ENCODE measurements at regions not wholly inside any gene's neighbourhood (a gene's known extent, or its start where the extent isn't known, plus 50 kb on each side); places are given as distances from the start of the nearest gene placed in this dataset.
"Not testable (repeated sequence)": the region's sequence is repeated elsewhere in the genome, so short reads cannot be mapped to it uniquely, and the experiment has no call there.

DNA sequence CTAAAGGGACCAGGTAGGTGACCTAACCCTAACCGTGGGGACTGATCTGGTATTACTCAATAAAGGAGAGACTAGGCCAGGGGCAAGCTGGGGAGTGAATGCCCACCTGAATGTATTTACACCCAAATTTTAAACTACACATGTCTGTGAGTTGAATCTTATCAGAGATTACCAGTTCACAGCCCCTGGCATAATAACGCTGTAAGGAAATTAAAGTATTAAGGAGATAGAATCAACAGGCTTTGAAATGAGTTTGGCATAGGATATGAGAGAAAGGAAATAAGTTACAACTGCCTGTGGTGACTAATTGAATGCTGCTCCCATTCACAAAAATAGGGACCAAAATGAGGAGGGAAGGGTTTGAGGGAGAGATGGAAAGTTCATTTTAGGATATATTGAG is 593.3 kb downstream of the CSNK1G3 start:
- no peaks in the 10 kb centered on the region for H3K4me1 ChIP-seq (ENCODE audit: control insufficient read depth in 1 of 2, insufficient read depth in 2 of 2, low read length in 2 of 2)
- H3K36me3 ChIP-seq (ENCODE audit: control insufficient read depth in 1 of 2, insufficient read depth in 2 of 2, low read length in 2 of 2) = no peaks in the 10 kb centered on the region
- H3K27me3 ChIP-seq (ENCODE audit: low read depth, low read length) = no peaks in the 10 kb centered on the region
- no peak overlapping the region for H3K4me3 ChIP-seq (ENCODE audit: low read depth in 1 of 2, low read length in 2 of 2)
- H3K27ac ChIP-seq (ENCODE audit: low read length) = no peak overlapping the region
- no peaks in the 10 kb centered on the region for H3K9me3 ChIP-seq (ENCODE audit: control insufficient read depth in 1 of 2, low read length in 2 of 2)

DNA sequence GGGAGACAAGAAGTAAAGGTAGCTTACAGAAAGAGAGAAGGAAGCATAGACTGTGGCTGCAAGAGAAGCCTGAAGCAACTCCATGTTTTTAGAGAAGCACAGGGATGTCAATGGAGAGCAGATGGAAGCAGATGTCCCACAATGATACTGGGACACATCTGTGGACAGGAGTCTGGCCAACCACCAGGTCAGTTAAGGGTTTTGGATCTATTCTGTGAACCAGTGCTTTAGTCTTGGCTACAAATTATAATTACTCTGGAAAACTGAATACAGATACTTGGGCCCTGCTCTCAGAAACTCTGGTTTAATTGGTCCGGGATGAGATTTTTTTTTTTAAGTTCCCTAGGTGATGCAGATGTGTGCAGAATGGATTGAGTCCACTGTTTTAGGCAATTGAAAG is 592.8 kb downstream of the CSNK1G3 start:
- Histone ChIP-seq H3K4me1 (ENCODE audit: control insufficient read depth in 1 of 2, insufficient read depth in 2 of 2, low read length in 2 of 2) (no peaks in the 10 kb centered on the region), H3K27me3 (ENCODE audit: low read depth, low read length) (no peaks in the 10 kb centered on the region), H3K27ac (ENCODE audit: low read length) (no peak overlapping the region), H3K9me3 (ENCODE audit: control insufficient read depth in 1 of 2, low read length in 2 of 2) (no peaks in the 10 kb centered on the region), H3K4me3 (ENCODE audit: low read depth in 1 of 2, low read length in 2 of 2) (no peak overlapping the region), H3K36me3 (ENCODE audit: control insufficient read depth in 1 of 2, insufficient read depth in 2 of 2, low read length in 2 of 2) (no peaks in the 10 kb centered on the region)

DNA sequence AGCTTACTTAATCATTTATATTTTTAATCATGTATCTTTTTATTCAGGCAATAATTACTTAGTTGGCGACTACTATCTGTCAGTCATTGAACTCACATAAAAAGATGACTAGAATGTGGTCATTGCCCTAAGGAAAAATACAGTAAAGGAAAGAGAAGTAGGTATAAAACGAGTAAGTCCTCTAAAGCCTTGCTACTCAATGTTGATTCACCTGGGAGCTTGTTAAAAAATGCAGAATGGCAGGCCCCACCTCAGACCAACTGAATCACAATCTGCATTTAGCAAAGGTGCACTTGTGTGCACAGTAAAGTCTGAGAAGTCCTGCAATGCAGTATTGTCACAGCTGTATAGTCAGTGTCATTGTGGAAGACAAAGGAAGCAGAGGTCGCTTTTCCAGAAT is 592.4 kb downstream of the CSNK1G3 start:
- Histone ChIP-seq H3K27me3 (ENCODE audit: low read depth, low read length) (no peaks in the 10 kb centered on the region), H3K9me3 (ENCODE audit: control insufficient read depth in 1 of 2, low read length in 2 of 2) (no peaks in the 10 kb centered on the region), H3K4me1 (ENCODE audit: control insufficient read depth in 1 of 2, insufficient read depth in 2 of 2, low read length in 2 of 2) (no peaks in the 10 kb centered on the region), H3K27ac (ENCODE audit: low read length) (no peak overlapping the region), H3K36me3 (ENCODE audit: control insufficient read depth in 1 of 2, insufficient read depth in 2 of 2, low read length in 2 of 2) (no peaks in the 10 kb centered on the region), H3K4me3 (ENCODE audit: low read depth in 1 of 2, low read length in 2 of 2) (no peak overlapping the region)

DNA sequence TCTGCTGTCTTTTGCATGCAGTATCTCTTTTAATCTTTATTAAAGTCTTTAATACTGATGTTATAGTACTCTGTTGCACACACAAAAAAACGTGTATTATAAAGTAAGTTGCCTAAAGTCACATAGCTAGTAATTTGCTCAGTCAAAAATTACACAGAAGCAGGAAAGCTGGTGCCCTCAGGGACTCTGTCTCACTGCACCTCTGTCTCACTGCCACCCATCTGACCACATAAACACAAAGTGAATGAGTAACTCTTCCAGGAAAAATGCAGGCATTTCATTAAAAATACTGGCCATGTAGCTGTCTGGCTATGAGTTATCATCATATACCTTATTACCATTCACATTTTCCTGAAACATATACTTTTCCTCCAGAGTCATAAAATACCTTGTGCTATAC is 591.7 kb downstream of the CSNK1G3 start:
- Histone ChIP-seq H3K36me3 (ENCODE audit: control insufficient read depth in 1 of 2, insufficient read depth in 2 of 2, low read length in 2 of 2) (no peaks in the 10 kb centered on the region), H3K27ac (ENCODE audit: low read length) (no peak overlapping the region), H3K27me3 (ENCODE audit: low read depth, low read length) (no peaks in the 10 kb centered on the region)

DNA sequence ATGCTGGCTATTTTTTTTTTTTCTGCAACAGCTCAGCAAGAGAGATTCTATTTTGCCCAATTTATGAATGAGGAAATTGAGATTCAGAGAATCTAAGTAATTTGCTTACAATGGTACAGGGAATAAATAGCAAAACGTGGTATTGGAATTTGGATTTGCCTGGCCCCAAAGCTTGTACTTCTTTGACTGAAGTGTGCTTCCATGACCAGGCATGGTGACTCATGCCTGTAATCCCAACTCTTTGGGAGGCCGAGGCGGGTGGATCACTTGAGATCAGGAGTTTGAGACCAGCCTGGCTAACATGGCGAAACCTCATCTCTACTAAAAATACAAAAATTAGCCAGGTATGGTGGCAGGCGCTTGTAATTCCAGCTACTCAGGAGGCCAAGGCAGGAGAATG is 591.1 kb downstream of the CSNK1G3 start:
- H3K4me1 ChIP-seq (ENCODE audit: control insufficient read depth in 1 of 2, insufficient read depth in 2 of 2, low read length in 2 of 2); H3K36me3 ChIP-seq (ENCODE audit: control insufficient read depth in 1 of 2, insufficient read depth in 2 of 2, low read length in 2 of 2); H3K4me3 ChIP-seq (ENCODE audit: low read depth in 1 of 2, low read length in 2 of 2); H3K27ac ChIP-seq (ENCODE audit: low read length); H3K27me3 ChIP-seq (ENCODE audit: low read depth, low read length); H3K9me3 ChIP-seq (ENCODE audit: control insufficient read depth in 1 of 2, low read length in 2 of 2): not testable (repeated sequence)

More for the DNA sequence above, 591.7 kb downstream of the CSNK1G3 start:
- Histone ChIP-seq H3K4me3 (ENCODE audit: low read depth in 1 of 2, low read length in 2 of 2) (no peak overlapping the region), H3K9me3 (ENCODE audit: control insufficient read depth in 1 of 2, low read length in 2 of 2) (no peaks in the 10 kb centered on the region), H3K4me1 (ENCODE audit: control insufficient read depth in 1 of 2, insufficient read depth in 2 of 2, low read length in 2 of 2) (no peaks in the 10 kb centered on the region)

DNA sequence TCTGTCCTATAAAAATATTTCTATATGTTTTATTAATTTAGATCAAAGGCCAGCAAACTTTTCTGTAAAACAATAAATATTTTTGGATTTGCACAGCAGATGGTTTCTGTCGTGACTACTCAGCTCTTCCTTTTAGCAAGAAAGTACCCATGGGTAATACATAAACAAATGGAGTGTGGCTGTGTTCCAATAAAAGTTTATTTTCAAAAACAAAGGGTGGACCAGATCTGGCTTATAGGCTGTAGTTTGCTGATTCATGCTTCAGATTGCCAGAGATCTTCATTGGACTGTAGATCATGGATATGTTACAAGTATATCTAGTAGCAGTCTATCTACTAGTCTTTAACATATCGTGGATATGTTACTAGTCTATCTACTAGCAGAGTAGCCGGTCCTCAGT is 590.5 kb downstream of the CSNK1G3 start:
- Histone ChIP-seq H3K9me3 (ENCODE audit: control insufficient read depth in 1 of 2, low read length in 2 of 2) (no peaks in the 10 kb centered on the region), H3K36me3 (ENCODE audit: control insufficient read depth in 1 of 2, insufficient read depth in 2 of 2, low read length in 2 of 2) (no peaks in the 10 kb centered on the region), H3K27me3 (ENCODE audit: low read depth, low read length) (no peaks in the 10 kb centered on the region), H3K27ac (ENCODE audit: low read length) (no peak overlapping the region), H3K4me3 (ENCODE audit: low read depth in 1 of 2, low read length in 2 of 2) (no peak overlapping the region), H3K4me1 (ENCODE audit: control insufficient read depth in 1 of 2, insufficient read depth in 2 of 2, low read length in 2 of 2) (no peaks in the 10 kb centered on the region)

DNA sequence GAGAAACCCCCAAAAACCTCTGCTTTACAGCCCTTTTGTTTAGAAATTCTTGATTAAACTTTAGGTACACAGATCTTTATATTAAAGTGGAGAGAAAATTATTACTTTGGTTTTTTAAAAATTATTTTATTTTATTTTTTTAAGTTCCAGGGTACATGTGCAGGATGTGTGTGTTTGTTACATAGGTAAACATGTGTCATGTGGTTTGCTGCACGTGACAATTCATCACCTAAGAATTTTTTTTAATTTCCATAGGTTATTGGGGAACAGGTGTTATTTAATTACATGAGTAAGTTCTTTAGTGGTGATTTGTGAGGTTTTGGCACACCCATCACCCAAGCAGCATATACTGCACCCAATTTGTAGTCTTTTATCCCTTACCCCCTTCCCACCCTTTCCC is 581.7 kb downstream of the CSNK1G3 start:
- H3K4me1 ChIP-seq (ENCODE audit: control insufficient read depth in 1 of 2, insufficient read depth in 2 of 2, low read length in 2 of 2) = no peaks in the 10 kb centered on the region
- H3K27ac ChIP-seq (ENCODE audit: low read length) = no peak overlapping the region
- H3K4me3 ChIP-seq (ENCODE audit: low read depth in 1 of 2, low read length in 2 of 2) = no peak overlapping the region
- H3K9me3 ChIP-seq (ENCODE audit: control insufficient read depth in 1 of 2, low read length in 2 of 2) = no peaks in the 10 kb centered on the region
- no peaks in the 10 kb centered on the region for H3K27me3 ChIP-seq (ENCODE audit: low read depth, low read length)
- no peaks in the 10 kb centered on the region for H3K36me3 ChIP-seq (ENCODE audit: control insufficient read depth in 1 of 2, insufficient read depth in 2 of 2, low read length in 2 of 2)

DNA sequence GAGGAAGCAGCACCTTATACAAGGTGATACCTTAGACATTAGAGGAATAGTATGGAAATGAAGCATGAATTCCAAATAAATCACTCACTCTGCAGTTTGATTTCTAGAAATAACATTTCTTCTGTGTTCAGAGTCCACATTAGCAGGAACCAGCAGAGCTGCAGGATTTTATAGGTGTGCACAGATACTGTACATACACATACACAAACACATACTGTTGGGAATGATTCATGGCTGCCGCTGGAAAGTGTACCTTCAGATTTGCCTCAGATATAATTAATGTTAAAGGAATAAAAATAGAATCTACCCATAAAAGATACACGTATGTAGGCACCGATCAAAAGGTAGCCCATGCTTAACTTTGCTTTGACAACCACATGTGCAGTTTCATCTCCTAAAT is 578.1 kb downstream of the CSNK1G3 start:
- no peaks in the 10 kb centered on the region for H3K27me3 ChIP-seq (ENCODE audit: low read depth, low read length)

DNA sequence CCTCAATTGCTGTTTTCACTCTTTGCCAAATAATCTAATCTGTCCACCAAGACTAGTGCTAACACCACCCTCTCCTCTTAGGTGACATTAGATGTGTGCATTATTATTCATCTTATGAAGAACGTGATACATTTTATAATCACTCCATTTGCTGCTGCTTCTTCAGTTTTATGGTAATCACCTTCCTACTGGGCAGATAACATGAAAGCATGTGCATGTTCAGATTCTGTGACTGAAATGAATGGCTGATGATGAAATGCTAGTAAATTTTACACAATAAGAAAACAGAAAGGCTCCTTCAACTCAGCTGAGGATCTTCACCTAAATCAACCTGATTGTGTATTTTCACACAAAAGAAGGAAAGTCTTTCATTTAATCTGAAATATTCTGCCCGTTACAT is 577.6 kb downstream of the CSNK1G3 start:
- H3K27ac ChIP-seq (ENCODE audit: low read length) = no peak overlapping the region
- no peaks in the 10 kb centered on the region for H3K27me3 ChIP-seq (ENCODE audit: low read depth, low read length)
- no peaks in the 10 kb centered on the region for H3K36me3 ChIP-seq (ENCODE audit: control insufficient read depth in 1 of 2, insufficient read depth in 2 of 2, low read length in 2 of 2)
- H3K4me1 ChIP-seq (ENCODE audit: control insufficient read depth in 1 of 2, insufficient read depth in 2 of 2, low read length in 2 of 2) = no peaks in the 10 kb centered on the region
- H3K4me3 ChIP-seq (ENCODE audit: low read depth in 1 of 2, low read length in 2 of 2) = no peak overlapping the region
- no peaks in the 10 kb centered on the region for H3K9me3 ChIP-seq (ENCODE audit: control insufficient read depth in 1 of 2, low read length in 2 of 2)

More for the DNA sequence above, 578.1 kb downstream of the CSNK1G3 start:
- Histone ChIP-seq H3K36me3 (ENCODE audit: control insufficient read depth in 1 of 2, insufficient read depth in 2 of 2, low read length in 2 of 2) (no peaks in the 10 kb centered on the region), H3K4me3 (ENCODE audit: low read depth in 1 of 2, low read length in 2 of 2) (no peak overlapping the region), H3K27ac (ENCODE audit: low read length) (no peak overlapping the region), H3K4me1 (ENCODE audit: control insufficient read depth in 1 of 2, insufficient read depth in 2 of 2, low read length in 2 of 2) (no peaks in the 10 kb centered on the region), H3K9me3 (ENCODE audit: control insufficient read depth in 1 of 2, low read length in 2 of 2) (no peaks in the 10 kb centered on the region)

DNA sequence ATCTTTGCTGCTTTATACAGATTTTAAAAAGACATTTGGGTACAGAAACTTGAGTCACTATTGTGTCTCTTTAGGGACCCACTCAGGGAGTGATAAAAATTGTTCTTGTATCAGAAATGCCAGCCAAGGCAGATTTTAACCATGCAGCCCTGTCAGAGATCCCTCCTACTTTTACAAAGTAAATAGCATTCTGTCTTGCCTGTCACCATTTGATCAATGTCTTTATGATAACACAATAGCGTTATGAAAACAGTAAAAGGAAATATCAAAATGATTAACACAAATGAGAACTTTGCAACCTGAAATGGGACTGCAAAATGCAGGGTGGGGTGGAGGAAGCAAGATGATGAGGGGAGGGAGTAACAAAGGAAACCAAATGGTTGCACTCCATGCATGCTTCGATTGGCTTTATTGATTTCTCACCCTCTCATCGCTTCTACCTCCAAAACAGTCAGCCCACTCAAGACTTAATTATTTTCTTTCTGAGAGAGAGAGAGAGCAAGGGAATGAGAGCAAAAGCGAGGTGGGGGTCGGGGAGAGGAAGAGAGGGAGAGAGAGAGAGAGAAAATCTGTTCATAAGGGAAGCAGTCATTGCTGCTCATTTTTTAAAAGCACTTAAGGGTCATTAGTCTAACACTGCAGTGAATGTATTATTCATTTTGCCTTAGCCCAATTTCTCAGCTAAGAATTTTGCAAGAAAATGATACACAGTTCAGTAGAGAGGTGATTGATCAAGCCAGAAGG is 576.5 kb downstream of the CSNK1G3 start:
- no peak overlapping the region for H3K27ac ChIP-seq (ENCODE audit: low read length)
- no peaks in the 10 kb centered on the region for H3K9me3 ChIP-seq (ENCODE audit: control insufficient read depth in 1 of 2, low read length in 2 of 2)
- H3K36me3 ChIP-seq (ENCODE audit: control insufficient read depth in 1 of 2, insufficient read depth in 2 of 2, low read length in 2 of 2) = no peaks in the 10 kb centered on the region
- no peaks in the 10 kb centered on the region for H3K27me3 ChIP-seq (ENCODE audit: low read depth, low read length)
- no peak overlapping the region for H3K4me3 ChIP-seq (ENCODE audit: low read depth in 1 of 2, low read length in 2 of 2)
- no peaks in the 10 kb centered on the region for H3K4me1 ChIP-seq (ENCODE audit: control insufficient read depth in 1 of 2, insufficient read depth in 2 of 2, low read length in 2 of 2)

DNA sequence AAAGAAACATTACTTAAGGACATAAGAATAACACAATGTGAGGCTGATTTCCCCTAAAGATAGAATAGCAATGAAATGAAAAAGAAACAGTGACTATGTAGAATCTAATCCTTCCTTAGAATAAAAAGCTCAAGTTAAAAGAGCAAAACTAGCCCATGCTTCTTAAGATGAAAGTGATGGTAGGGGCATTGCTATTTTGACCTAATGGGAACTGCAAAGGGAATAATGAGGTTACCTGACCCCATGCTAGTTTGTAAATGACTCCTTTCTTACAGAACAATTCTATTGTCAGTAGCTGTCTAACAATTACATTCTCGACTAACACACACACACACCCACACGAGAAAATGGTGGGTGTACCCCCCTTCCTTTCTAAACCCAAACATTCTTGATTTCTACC is 575.8 kb downstream of the CSNK1G3 start:
- Histone ChIP-seq H3K4me1 (ENCODE audit: control insufficient read depth in 1 of 2, insufficient read depth in 2 of 2, low read length in 2 of 2) (no peaks in the 10 kb centered on the region), H3K36me3 (ENCODE audit: control insufficient read depth in 1 of 2, insufficient read depth in 2 of 2, low read length in 2 of 2) (no peaks in the 10 kb centered on the region), H3K27me3 (ENCODE audit: low read depth, low read length) (no peaks in the 10 kb centered on the region), H3K27ac (ENCODE audit: low read length) (no peak overlapping the region), H3K4me3 (ENCODE audit: low read depth in 1 of 2, low read length in 2 of 2) (no peak overlapping the region), H3K9me3 (ENCODE audit: control insufficient read depth in 1 of 2, low read length in 2 of 2) (no peaks in the 10 kb centered on the region)

DNA sequence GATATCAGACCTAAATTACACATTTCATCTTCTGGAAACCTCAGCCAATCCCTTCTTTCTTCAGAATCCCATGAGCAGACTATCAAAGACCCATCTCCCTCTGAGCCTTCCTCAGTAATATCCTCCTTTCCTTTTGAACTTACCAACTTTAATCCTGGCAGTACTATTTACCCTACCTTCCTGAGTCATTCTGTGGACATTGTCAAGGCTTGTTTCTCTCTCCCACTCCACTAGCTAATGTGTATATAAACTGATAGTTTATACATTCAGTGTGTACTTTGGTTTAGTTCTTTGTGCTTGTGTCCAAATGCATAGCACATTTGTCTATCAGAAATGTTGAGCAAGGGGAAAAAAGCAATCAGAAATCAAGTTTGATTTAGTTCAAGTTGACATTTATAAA is 568.3 kb downstream of the CSNK1G3 start:
- Histone ChIP-seq H3K36me3 (ENCODE audit: control insufficient read depth in 1 of 2, insufficient read depth in 2 of 2, low read length in 2 of 2) (no peaks in the 10 kb centered on the region), H3K9me3 (ENCODE audit: control insufficient read depth in 1 of 2, low read length in 2 of 2) (no peaks in the 10 kb centered on the region), H3K27ac (ENCODE audit: low read length) (no peak overlapping the region), H3K4me3 (ENCODE audit: low read depth in 1 of 2, low read length in 2 of 2) (no peak overlapping the region), H3K4me1 (ENCODE audit: control insufficient read depth in 1 of 2, insufficient read depth in 2 of 2, low read length in 2 of 2) (no peaks in the 10 kb centered on the region), H3K27me3 (ENCODE audit: low read depth, low read length) (no peaks in the 10 kb centered on the region)
